ENCODE measurements at regions not wholly inside any gene's neighbourhood (a gene's known extent, or its start where the extent isn't known, plus 50 kb on each side); places are given as distances from the start of the nearest gene placed in this dataset.

GRCh38 chr10:53140506-53140905 is 367.9 kb upstream of the MBL2 start:
- ChIA-PET CTCF (no interaction called here), POLR2A (ENCODE audit: unreplicated experiment) (interaction anchor here (0.6 kb wide), 1 partner anchor 1225 kb away, joined by 8 read pairs; no protein-coding TSS in a partner anchor)
- no peak for TF ChIP-seq CTCF (conservative IDR thresholded peaks at IDR 0.05)
- no peak for TF ChIP-seq EZH2 (IDR thresholded peaks at IDR 0.05; ENCODE audit: low read depth)
- no peak overlapping the region for H3K4me2 ChIP-seq
- intact Hi-C loops (cut with micrococcal nuclease; ENCODE audit: unreplicated experiment), result no loop called here
- H3F3A ChIP-seq (ENCODE audit: insufficient read depth, low read depth), result no peaks in the 10 kb centered on the region
- H3K9me3 ChIP-seq (ENCODE audit: insufficient read depth, low read depth), result no peaks in the 10 kb centered on the region
- H3K27me3 ChIP-seq (ENCODE audit: insufficient read depth, low read depth), result no peaks in the 10 kb centered on the region
- H3K4me3 ChIP-seq, result no peak overlapping the region
- no peaks in the 10 kb centered on the region for H3K36me3 ChIP-seq (ENCODE audit: low read depth)
- DNase-seq, result peak; percentile 11 to 58
- no peaks in the 10 kb centered on the region for H3K79me2 ChIP-seq (ENCODE audit: low read depth)
- no TSS peak for BruUV-seq (replicated peaks)
- no peaks in the 10 kb centered on the region for H3K4me1 ChIP-seq (replicated peaks; ENCODE audit: insufficient read depth)
- H4K20me1 ChIP-seq (ENCODE audit: insufficient read depth), result no peaks in the 10 kb centered on the region
- H2AFZ ChIP-seq, result no peak overlapping the region
- no peak overlapping the region for H3K27ac ChIP-seq
- no peaks in the 10 kb centered on the region for H3K9me2 ChIP-seq (ENCODE audit: insufficient read depth)

GRCh38 chr10:53135897-53136253 is 363.3 kb upstream of the MBL2 start:
- intact Hi-C loops (cut with micrococcal nuclease; ENCODE audit: unreplicated experiment), result no loop called here
- Histone ChIP-seq H3F3A (ENCODE audit: insufficient read depth, low read depth) (no peaks in the 10 kb centered on the region), H3K4me2 (no peak overlapping the region), H3K79me2 (ENCODE audit: low read depth) (no peaks in the 10 kb centered on the region), H3K9me3 (ENCODE audit: insufficient read depth, low read depth) (no peaks in the 10 kb centered on the region), H3K36me3 (ENCODE audit: low read depth) (no peaks in the 10 kb centered on the region), H4K20me1 (ENCODE audit: insufficient read depth) (no peaks in the 10 kb centered on the region), H3K27me3 (ENCODE audit: insufficient read depth, low read depth) (no peaks in the 10 kb centered on the region), H3K27ac (no peak overlapping the region), H3K4me1 (replicated peaks; ENCODE audit: insufficient read depth) (no peaks in the 10 kb centered on the region), H3K4me3 (no peak overlapping the region), H2AFZ (no peak overlapping the region), H3K9me2 (ENCODE audit: insufficient read depth) (no peaks in the 10 kb centered on the region)
- BruUV-seq (replicated peaks), result no TSS peak
- DNase-seq, result no peak
- ChIA-PET CTCF (no interaction called here), POLR2A (ENCODE audit: unreplicated experiment) (no interaction called here)
- TF ChIP-seq EZH2 (IDR thresholded peaks at IDR 0.05; ENCODE audit: low read depth), result no peak
- TF ChIP-seq CTCF (conservative IDR thresholded peaks at IDR 0.05), result no peak

GRCh38 chr10:53135213-53135896 is 362.8 kb upstream of the MBL2 start:
- Histone ChIP-seq H3K79me2 (ENCODE audit: low read depth) (no peaks in the 10 kb centered on the region), H3K4me1 (replicated peaks; ENCODE audit: insufficient read depth) (no peaks in the 10 kb centered on the region), H3K4me3 (no peak overlapping the region), H3K36me3 (ENCODE audit: low read depth) (no peaks in the 10 kb centered on the region), H3K9me3 (ENCODE audit: insufficient read depth, low read depth) (no peaks in the 10 kb centered on the region), H2AFZ (no peak overlapping the region), H3K9me2 (ENCODE audit: insufficient read depth) (no peaks in the 10 kb centered on the region), H4K20me1 (ENCODE audit: insufficient read depth) (no peaks in the 10 kb centered on the region), H3F3A (ENCODE audit: insufficient read depth, low read depth) (no peaks in the 10 kb centered on the region), H3K27ac (no peak overlapping the region), H3K27me3 (ENCODE audit: insufficient read depth, low read depth) (no peaks in the 10 kb centered on the region), H3K4me2 (no peak overlapping the region)
- DNase-seq, result no peak
- ChIA-PET POLR2A (ENCODE audit: unreplicated experiment) (no interaction called here), CTCF (no interaction called here)
- intact Hi-C loops (cut with micrococcal nuclease; ENCODE audit: unreplicated experiment), result no loop called here
- BruUV-seq (replicated peaks), result no TSS peak
- TF ChIP-seq EZH2 (IDR thresholded peaks at IDR 0.05; ENCODE audit: low read depth) (no peak), CTCF (conservative IDR thresholded peaks at IDR 0.05) (no peak)
